ENCODE measurements at regions not wholly inside any gene's neighbourhood (a gene's known extent, or its start where the extent isn't known, plus 50 kb on each side); places are given as distances from the start of the nearest gene placed in this dataset.

- no peak overlapping the region for H3K27ac ChIP-seq (ENCODE audit: low read length)
- no peak overlapping the region for H3K4me2 ChIP-seq (ENCODE audit: low read length)
- no peaks in the 10 kb centered on the region for H3K36me3 ChIP-seq (ENCODE audit: insufficient read depth, low read length)
- TF ChIP-seq TAF1 (IDR thresholded peaks at IDR 0.05; ENCODE audit: low read depth) (no peak), POLR2AphosphoS5 (IDR thresholded peaks at IDR 0.05) (no peak), RAD21 (conservative IDR thresholded peaks at IDR 0.05) (no peak), SMC3 (conservative IDR thresholded peaks at IDR 0.05; ENCODE audit: poor library complexity) (no peak), MXI1 (conservative IDR thresholded peaks at IDR 0.05; ENCODE audit: poor library complexity, severe bottlenecking) (no peak), EP300 (conservative IDR thresholded peaks at IDR 0.05; ENCODE audit: poor library complexity, severe bottlenecking) (no peak), EZH2 (IDR thresholded peaks at IDR 0.05; ENCODE audit: borderline replicate concordance, insufficient read depth, low read length, poor library complexity, severe bottlenecking) (no peak), REST (IDR thresholded peaks at IDR 0.05; ENCODE audit: borderline replicate concordance) (no peak)
- TF ChIP-seq, protein P1, sequence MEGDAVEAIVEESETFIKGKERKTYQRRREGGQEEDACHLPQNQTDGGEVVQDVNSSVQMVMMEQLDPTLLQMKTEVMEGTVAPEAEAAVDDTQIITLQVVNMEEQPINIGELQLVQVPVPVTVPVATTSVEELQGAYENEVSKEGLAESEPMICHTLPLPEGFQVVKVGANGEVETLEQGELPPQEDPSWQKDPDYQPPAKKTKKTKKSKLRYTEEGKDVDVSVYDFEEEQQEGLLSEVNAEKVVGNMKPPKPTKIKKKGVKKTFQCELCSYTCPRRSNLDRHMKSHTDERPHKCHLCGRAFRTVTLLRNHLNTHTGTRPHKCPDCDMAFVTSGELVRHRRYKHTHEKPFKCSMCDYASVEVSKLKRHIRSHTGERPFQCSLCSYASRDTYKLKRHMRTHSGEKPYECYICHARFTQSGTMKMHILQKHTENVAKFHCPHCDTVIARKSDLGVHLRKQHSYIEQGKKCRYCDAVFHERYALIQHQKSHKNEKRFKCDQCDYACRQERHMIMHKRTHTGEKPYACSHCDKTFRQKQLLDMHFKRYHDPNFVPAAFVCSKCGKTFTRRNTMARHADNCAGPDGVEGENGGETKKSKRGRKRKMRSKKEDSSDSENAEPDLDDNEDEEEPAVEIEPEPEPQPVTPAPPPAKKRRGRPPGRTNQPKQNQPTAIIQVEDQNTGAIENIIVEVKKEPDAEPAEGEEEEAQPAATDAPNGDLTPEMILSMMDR (IDR thresholded peaks at IDR 0.05; ENCODE audit: poor library complexity, severe bottlenecking), result no peak
- no peaks in the 10 kb centered on the region for H3F3A ChIP-seq (ENCODE audit: insufficient read depth, low read length, poor library complexity, severe bottlenecking)
- no peaks in the 10 kb centered on the region for H4K20me1 ChIP-seq (ENCODE audit: insufficient read depth)
- no peaks in the 10 kb centered on the region for H3K9me2 ChIP-seq (ENCODE audit: insufficient read depth, low read length)
- no peak overlapping the region for H3K4me3 ChIP-seq (ENCODE audit: low read length)
- H3K9me3 ChIP-seq (ENCODE audit: low read length), result no peaks in the 10 kb centered on the region
- no peak overlapping the region for H2AFZ ChIP-seq (ENCODE audit: low read depth, low read length)
- no peaks in the 10 kb centered on the region for H3K27me3 ChIP-seq (ENCODE audit: insufficient read depth, low read depth, low read length)
- no peaks in the 10 kb centered on the region for H3K79me2 ChIP-seq (replicated peaks; ENCODE audit: insufficient read depth, low read length)
- H3K9ac ChIP-seq (ENCODE audit: low read length), result no peak overlapping the region
These were observed 532.3 kb downstream of the BRINP1 start for GRCh38 chr9:118836891-118837290.

DNA sequence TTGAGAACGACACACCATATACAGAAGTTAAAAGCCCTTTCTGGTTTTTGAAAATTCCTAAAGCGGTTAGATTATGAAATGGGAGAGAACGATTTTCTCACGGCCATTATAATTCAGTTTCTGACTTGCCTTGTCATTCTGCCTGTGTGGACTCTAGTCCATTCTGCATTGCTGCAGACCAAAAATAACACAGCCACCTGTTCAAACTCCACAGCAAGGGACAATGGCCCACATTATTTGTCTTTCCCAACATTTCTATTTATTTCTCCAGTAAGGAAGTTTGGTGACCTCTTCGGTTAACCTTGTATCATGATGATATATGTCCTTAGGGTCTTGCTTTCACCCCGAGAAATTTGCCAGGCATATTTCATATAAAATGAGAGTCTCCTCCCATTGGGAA is 497.7 kb downstream of the BRINP1 start:
- no peaks in the 10 kb centered on the region for H3K9me2 ChIP-seq (ENCODE audit: insufficient read depth, low read length)
- H3K4me3 ChIP-seq (ENCODE audit: low read length), result no peak overlapping the region
- no peaks in the 10 kb centered on the region for H3F3A ChIP-seq (ENCODE audit: insufficient read depth, low read length, poor library complexity, severe bottlenecking)
- no peak overlapping the region for H3K4me2 ChIP-seq (ENCODE audit: low read length)
- no peak overlapping the region for H3K27ac ChIP-seq (ENCODE audit: low read length)
- no peaks in the 10 kb centered on the region for H3K9me3 ChIP-seq (ENCODE audit: low read length)
- H3K27me3 ChIP-seq (ENCODE audit: insufficient read depth, low read depth, low read length), result no peaks in the 10 kb centered on the region
- H2AFZ ChIP-seq (ENCODE audit: low read depth, low read length), result no peak overlapping the region
- no peak overlapping the region for H3K9ac ChIP-seq (ENCODE audit: low read length)
- no peaks in the 10 kb centered on the region for H3K36me3 ChIP-seq (ENCODE audit: insufficient read depth, low read length)
- no peaks in the 10 kb centered on the region for H4K20me1 ChIP-seq (ENCODE audit: insufficient read depth)
- TF ChIP-seq TAF1 (IDR thresholded peaks at IDR 0.05; ENCODE audit: low read depth) (no peak), POLR2AphosphoS5 (IDR thresholded peaks at IDR 0.05) (no peak), EP300 (conservative IDR thresholded peaks at IDR 0.05; ENCODE audit: poor library complexity, severe bottlenecking) (no peak), EZH2 (IDR thresholded peaks at IDR 0.05; ENCODE audit: borderline replicate concordance, insufficient read depth, low read length, poor library complexity, severe bottlenecking) (no peak), REST (IDR thresholded peaks at IDR 0.05; ENCODE audit: borderline replicate concordance) (no peak), SMC3 (conservative IDR thresholded peaks at IDR 0.05; ENCODE audit: poor library complexity) (no peak), MXI1 (conservative IDR thresholded peaks at IDR 0.05; ENCODE audit: poor library complexity, severe bottlenecking) (no peak), RAD21 (conservative IDR thresholded peaks at IDR 0.05) (no peak)
- TF ChIP-seq, protein P1 (IDR thresholded peaks at IDR 0.05; ENCODE audit: poor library complexity, severe bottlenecking), result no peak
- H3K79me2 ChIP-seq (replicated peaks; ENCODE audit: insufficient read depth, low read length), result no peaks in the 10 kb centered on the region

Data from neural cell (in vitro differentiated cells).